Vagina (tissue), 2 donors: ENCODE measurements at regions not wholly inside any gene's neighbourhood (a gene's known extent, or its start where the extent isn't known, plus 50 kb on each side); places are given as distances from the start of the nearest gene placed in this dataset.

Experiments
- DNase-seq, 2 donors: peaks; one replicate each; pipeline ENCODE4 v3.0.0-alpha.2; 2017; ENCODE audit errors: extremely low spot score in 2 of 2
- H3K27ac ChIP-seq: fragments of 200-600 bp; sonication (generic); one replicate; pipeline ENCODE4 v1.5.1; 2019
- H3K27me3 ChIP-seq: fragments of 200-600 bp; sonication (generic); one replicate; pipeline ENCODE4 v1.5.1; 2019
- H3K36me3 ChIP-seq, 2 donors: fragments of 200-600 bp; sonication (generic); one replicate each; pipeline ENCODE4 v1.5.1; 2017 to 2019
- H3K4me1 ChIP-seq: fragments of 200-600 bp; sonication (generic); one replicate; pipeline ENCODE4 v1.5.1; 2019
- H3K4me3 ChIP-seq, 2 donors: fragments of 200-600 bp; sonication (generic); 1 replicate in 1 of 2; 2 replicates in 1 of 2; pipeline ENCODE4 v1.5.1; 2016 to 2019
- H3K9me3 ChIP-seq: fragments of 200-600 bp; sonication (generic); one replicate; pipeline ENCODE4 v1.5.1; 2019
- CTCF ChIP-seq, 3 experiments: fragments of 450-650 bp in 2 of 3; fragments of 200-600 bp in 1 of 3; sonication (generic) in 1 of 3; IDR thresholded peaks; one replicate each; pipeline ENCODE4 v1.5.1; 2017 to 2019; ENCODE audit warnings: antibody characterized with exemption in 3 of 3, mild to moderate bottlenecking in 2 of 3, moderate library complexity in 2 of 3
- POLR2A ChIP-seq, 2 donors: fragments of 450-650 bp; IDR thresholded peaks; one replicate each; pipeline ENCODE4 v1.6.1; 2017; ENCODE audit warnings: antibody characterized with exemption in 2 of 2, mild to moderate bottlenecking in 2 of 2, moderate library complexity in 2 of 2
- POLR2AphosphoS5 ChIP-seq, 2 donors: sonication (generic); formaldehyde crosslinking; IDR thresholded peaks; one replicate each; pipeline ENCODE4 v1.9.0; 2017; ENCODE audit warnings: antibody characterized with exemption in 2 of 2, mild to moderate bottlenecking in 2 of 2, low read depth in 1 of 2; ENCODE audit not compliant: insufficient read depth in 1 of 2
- intact Hi-C: fragments of 100-400 bp; cut with DNase I; formaldehyde crosslinking; loops from one replicate; pipeline ENCODE4 v1.15.1; 2023

GRCh38 chr1:117783606-117784396, 145.6 kb downstream of the GDAP2 start:
- Histone ChIP-seq H3K4me3 (no peak overlapping the region), H3K27ac (no peak overlapping the region), H3K27me3 (no peaks in the 10 kb centered on the region), H3K9me3 (no peaks in the 10 kb centered on the region), H3K4me1 (peaks cover 10% of the 10 kb centered on the region), H3K36me3 (no peaks in the 10 kb centered on the region)
- intact Hi-C loops = no loop called here
- DNase-seq = no peak
- no peak for TF ChIP-seq CTCF (IDR thresholded peaks at IDR 0.05)
- no peak for TF ChIP-seq POLR2A (IDR thresholded peaks at IDR 0.05)
- no peak for TF ChIP-seq POLR2AphosphoS5 (IDR thresholded peaks at IDR 0.05; ENCODE audit: insufficient read depth in 1 of 2, low read depth in 1 of 2)

GRCh38 chr1:117788014-117788413, 141.4 kb downstream of the GDAP2 start:
- H3K27ac ChIP-seq = no peak overlapping the region
- no peaks in the 10 kb centered on the region for H3K36me3 ChIP-seq
- intact Hi-C loops = no loop called here
- DNase-seq = no peak
- no peaks in the 10 kb centered on the region for H3K27me3 ChIP-seq
- H3K4me3 ChIP-seq = no peak overlapping the region
- TF ChIP-seq POLR2AphosphoS5 (IDR thresholded peaks at IDR 0.05; ENCODE audit: insufficient read depth in 1 of 2, low read depth in 1 of 2) = no peak
- no peak for TF ChIP-seq CTCF (IDR thresholded peaks at IDR 0.05)
- TF ChIP-seq POLR2A (IDR thresholded peaks at IDR 0.05) = no peak
- H3K4me1 ChIP-seq = peaks cover 10% of the 10 kb centered on the region
- H3K9me3 ChIP-seq = no peaks in the 10 kb centered on the region

GRCh38 chr1:117793413-117793812, 136.0 kb downstream of the GDAP2 start:
- intact Hi-C loops = no loop called here
- H3K4me3 ChIP-seq = no peak overlapping the region
- no peaks in the 10 kb centered on the region for H3K36me3 ChIP-seq
- no peak for DNase-seq
- H3K27ac ChIP-seq = no peak overlapping the region
- TF ChIP-seq POLR2A (IDR thresholded peaks at IDR 0.05) (no peak), POLR2AphosphoS5 (IDR thresholded peaks at IDR 0.05; ENCODE audit: insufficient read depth in 1 of 2, low read depth in 1 of 2) (no peak), CTCF (IDR thresholded peaks at IDR 0.05) (no peak)
- peaks cover 10% of the 10 kb centered on the region for H3K4me1 ChIP-seq
- no peaks in the 10 kb centered on the region for H3K9me3 ChIP-seq
- no peaks in the 10 kb centered on the region for H3K27me3 ChIP-seq

- Histone ChIP-seq H3K27me3 (no peaks in the 10 kb centered on the region), H3K4me3 (no peak overlapping the region), H3K36me3 (no peaks in the 10 kb centered on the region), H3K4me1 (peaks cover 10% of the 10 kb centered on the region), H3K27ac (no peak overlapping the region), H3K9me3 (no peaks in the 10 kb centered on the region)
- no peak for DNase-seq
- TF ChIP-seq POLR2A (IDR thresholded peaks at IDR 0.05) (no peak), POLR2AphosphoS5 (IDR thresholded peaks at IDR 0.05; ENCODE audit: insufficient read depth in 1 of 2, low read depth in 1 of 2) (no peak)
- intact Hi-C loops = no loop called here
Observed at GRCh38 chr1:117794073-117794472, 135.3 kb downstream of the GDAP2 start.

GRCh38 chr1:117795190-117795589, 134.2 kb downstream of the GDAP2 start:
- Histone ChIP-seq H3K9me3 (no peaks in the 10 kb centered on the region), H3K36me3 (no peaks in the 10 kb centered on the region), H3K4me3 (no peak overlapping the region), H3K27me3 (no peaks in the 10 kb centered on the region), H3K27ac (peak overlapping the region; percentile 9), H3K4me1 (peaks cover 10% of the 10 kb centered on the region)
- intact Hi-C loops = no loop called here
- TF ChIP-seq POLR2AphosphoS5 (IDR thresholded peaks at IDR 0.05; ENCODE audit: insufficient read depth in 1 of 2, low read depth in 1 of 2) (no peak), CTCF (IDR thresholded peaks at IDR 0.05) (no peak), POLR2A (IDR thresholded peaks at IDR 0.05) (no peak)
- no peak for DNase-seq
